HepG2 (cell line): ENCODE measurements at regions not wholly inside any gene's neighbourhood (a gene's known extent, or its start where the extent isn't known, plus 50 kb on each side); places are given as distances from the start of the nearest gene placed in this dataset.

ENCODE experiments used
- CHD4 ChIP-seq: fragments of 200-600 bp; sonication (generic); IDR thresholded peaks from 2 replicates; pipeline ENCODE4 v1.7.0; 2017; ENCODE audit warnings: mild to moderate bottlenecking, low read length, borderline replicate concordance
- ELF3 ChIP-seq: IDR thresholded peaks from 2 replicates; pipeline ENCODE4 v1.6.1; 2016; ENCODE audit warnings: missing genetic modification reagents, missing compliant biosample characterization
- FOSL1 ChIP-seq: sonication (generic); formaldehyde crosslinking; IDR thresholded peaks from 2 replicates; pipeline ENCODE4 v1.9.0; 2021; ENCODE audit warnings: missing genetic modification reagents, borderline replicate concordance
- JUNB ChIP-seq: sonication (generic); formaldehyde crosslinking; IDR thresholded peaks from 2 replicates; pipeline ENCODE4 v1.8.0; 2022; ENCODE audit warnings: missing genetic modification reagents, mild to moderate bottlenecking, borderline replicate concordance
- KDM3A ChIP-seq: IDR thresholded peaks from 2 replicates; pipeline ENCODE4 v1.6.1; 2018; ENCODE audit warnings: low read depth, missing compliant biosample characterization
- MBD4 ChIP-seq: IDR thresholded peaks from 2 replicates; pipeline ENCODE4 v1.6.1; 2012; ENCODE audit warnings: low read length, inconsistent platforms, borderline replicate concordance
- NCOR1 ChIP-seq: fragments of 200-600 bp; sonication (generic); IDR thresholded peaks from 2 replicates; pipeline ENCODE4 v1.7.0; 2017; ENCODE audit warnings: antibody characterized with exemption, low read length, borderline replicate concordance
- THYN1 ChIP-seq: sonication (generic); formaldehyde crosslinking; IDR thresholded peaks from 2 replicates; pipeline ENCODE4 v1.8.1; 2023; ENCODE audit warnings: low read depth, mild to moderate bottlenecking, moderate library complexity, missing genetic modification reagents, borderline replicate concordance
- YEATS4 ChIP-seq: sonication (generic); formaldehyde crosslinking; IDR thresholded peaks from 2 replicates; pipeline ENCODE4 v1.4.0; 2020; ENCODE audit warnings: missing genetic modification reagents, borderline replicate concordance
- ZNF160 ChIP-seq: sonication (generic); formaldehyde crosslinking; IDR thresholded peaks from 2 replicates; pipeline ENCODE4 v1.8.0; 2022; ENCODE audit warnings: mild to moderate bottlenecking, inconsistent platforms, missing genetic modification reagents
- ZNF205 ChIP-seq: IDR thresholded peaks from 2 replicates; pipeline ENCODE4 v1.6.1; 2018; ENCODE audit warnings: missing biosample characterization, missing genetic modification reagents
- ZNF235 ChIP-seq: sonication (generic); formaldehyde crosslinking; IDR thresholded peaks from 2 replicates; pipeline ENCODE4 v1.8.1; 2023; ENCODE audit warnings: mild to moderate bottlenecking, missing genetic modification reagents, borderline replicate concordance
- ZNF296 ChIP-seq: sonication (generic); formaldehyde crosslinking; conservative IDR thresholded peaks from 2 replicates; pipeline ENCODE4 v1.5.0; 2020; ENCODE audit warnings: mild to moderate bottlenecking, missing genetic modification reagents
- ZNF337 ChIP-seq: sonication (generic); formaldehyde crosslinking; IDR thresholded peaks from 2 replicates; pipeline ENCODE4 v1.5.1; 2020; ENCODE audit warnings: missing genetic modification reagents, low read depth, mild to moderate bottlenecking, borderline replicate concordance
- ZNF34 ChIP-seq: sonication (generic); formaldehyde crosslinking; IDR thresholded peaks from 2 replicates; pipeline ENCODE4 v1.4.0; 2020; ENCODE audit warnings: mild to moderate bottlenecking, missing genetic modification reagents, borderline replicate concordance
- ZNF562 ChIP-seq: sonication (generic); formaldehyde crosslinking; IDR thresholded peaks from 2 replicates; pipeline ENCODE4 v1.8.0; 2022; ENCODE audit warnings: missing genetic modification reagents, borderline replicate concordance
- ZNF670 ChIP-seq: sonication (generic); formaldehyde crosslinking; IDR thresholded peaks from 2 replicates; pipeline ENCODE4 v1.8.0; 2022; ENCODE audit warnings: mild to moderate bottlenecking, missing genetic modification reagents, borderline replicate concordance
- ZNF761 ChIP-seq: sonication (generic); formaldehyde crosslinking; conservative IDR thresholded peaks from 2 replicates; pipeline ENCODE4 v1.4.0; 2020; ENCODE audit warnings: mild to moderate bottlenecking, missing genetic modification reagents
- ZNF780A ChIP-seq: sonication (generic); formaldehyde crosslinking; IDR thresholded peaks from 2 replicates; pipeline ENCODE4 v1.8.0; 2022; ENCODE audit warnings: mild to moderate bottlenecking, missing genetic modification reagents, moderate library complexity
- TF ChIP-seq, protein P1 (sequence below): sonication (generic); formaldehyde crosslinking; IDR thresholded peaks from 2 replicates; pipeline ENCODE4 v1.8.1; 2023; ENCODE audit warnings: missing genetic modification reagents, mild to moderate bottlenecking, borderline replicate concordance
- TF ChIP-seq, protein P2 (sequence below): sonication (generic); formaldehyde crosslinking; conservative IDR thresholded peaks from 2 replicates; pipeline ENCODE4 v1.8.0; 2022; ENCODE audit warnings: mild to moderate bottlenecking, moderate library complexity, missing genetic modification reagents
- TF ChIP-seq, protein P3 (sequence below): sonication (generic); formaldehyde crosslinking; IDR thresholded peaks from 2 replicates; pipeline ENCODE4 v1.4.0; 2020; ENCODE audit warnings: mild to moderate bottlenecking, missing genetic modification reagents, borderline replicate concordance

- no peak for TF ChIP-seq ZNF337 (CRISPR knock-in tag)
- no peak for TF ChIP-seq THYN1 (CRISPR knock-in tag)
- TF ChIP-seq ZNF296 (CRISPR knock-in tag): no peak
- TF ChIP-seq ZNF160 (CRISPR knock-in tag): no peak
- 0 out of 2 replicates have a peak, but pooled peaks have one; percentile 31 for TF ChIP-seq ZNF34 (CRISPR knock-in tag)
- TF ChIP-seq CHD4: no peak
- TF ChIP-seq JUNB (CRISPR knock-in tag): peak; percentile 86; the same call in 1 of the 2 replicates
- no peak for TF ChIP-seq ZNF670
- TF ChIP-seq NCOR1: 0 out of 2 replicates have a peak, but pooled peaks have one; percentile 22
- no peak for TF ChIP-seq ZNF235
- no peak for TF ChIP-seq MBD4
- TF ChIP-seq ZNF780A: peak; percentile 58; the same call in 1 of the 2 replicates
- TF ChIP-seq KDM3A (CRISPR knock-in tag): peak; percentile 61; the same call in 1 of the 2 replicates
- TF ChIP-seq, protein P1, sequence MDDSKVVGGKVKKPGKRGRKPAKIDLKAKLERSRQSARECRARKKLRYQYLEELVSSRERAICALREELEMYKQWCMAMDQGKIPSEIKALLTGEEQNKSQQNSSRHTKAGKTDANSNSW (CRISPR knock-in tag): no peak
- peak; percentile 63; the same call in 1 of the 2 replicates for TF ChIP-seq FOSL1
- TF ChIP-seq ELF3 (CRISPR knock-in tag): peak; percentile 82
- TF ChIP-seq ZNF761 (CRISPR knock-in tag): 0 out of 2 replicates have a peak, but pooled peaks have one; percentile 13
- 0 out of 2 replicates have a peak, but pooled peaks have one; percentile 37 for TF ChIP-seq YEATS4 (CRISPR knock-in tag)
- TF ChIP-seq, protein P2, sequence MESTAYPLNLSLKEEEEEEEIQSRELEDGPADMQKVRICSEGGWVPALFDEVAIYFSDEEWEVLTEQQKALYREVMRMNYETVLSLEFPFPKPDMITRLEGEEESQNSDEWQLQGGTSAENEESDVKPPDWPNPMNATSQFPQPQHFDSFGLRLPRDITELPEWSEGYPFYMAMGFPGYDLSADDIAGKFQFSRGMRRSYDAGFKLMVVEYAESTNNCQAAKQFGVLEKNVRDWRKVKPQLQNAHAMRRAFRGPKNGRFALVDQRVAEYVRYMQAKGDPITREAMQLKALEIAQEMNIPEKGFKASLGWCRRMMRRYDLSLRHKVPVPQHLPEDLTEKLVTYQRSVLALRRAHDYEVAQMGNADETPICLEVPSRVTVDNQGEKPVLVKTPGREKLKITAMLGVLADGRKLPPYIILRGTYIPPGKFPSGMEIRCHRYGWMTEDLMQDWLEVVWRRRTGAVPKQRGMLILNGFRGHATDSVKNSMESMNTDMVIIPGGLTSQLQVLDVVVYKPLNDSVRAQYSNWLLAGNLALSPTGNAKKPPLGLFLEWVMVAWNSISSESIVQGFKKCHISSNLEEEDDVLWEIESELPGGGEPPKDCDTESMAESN (CRISPR knock-in tag): no peak
- TF ChIP-seq ZNF205: peak; percentile 19; the same call in 1 of the 2 replicates
- no peak for TF ChIP-seq ZNF562 (CRISPR knock-in tag)
- TF ChIP-seq, protein P3, sequence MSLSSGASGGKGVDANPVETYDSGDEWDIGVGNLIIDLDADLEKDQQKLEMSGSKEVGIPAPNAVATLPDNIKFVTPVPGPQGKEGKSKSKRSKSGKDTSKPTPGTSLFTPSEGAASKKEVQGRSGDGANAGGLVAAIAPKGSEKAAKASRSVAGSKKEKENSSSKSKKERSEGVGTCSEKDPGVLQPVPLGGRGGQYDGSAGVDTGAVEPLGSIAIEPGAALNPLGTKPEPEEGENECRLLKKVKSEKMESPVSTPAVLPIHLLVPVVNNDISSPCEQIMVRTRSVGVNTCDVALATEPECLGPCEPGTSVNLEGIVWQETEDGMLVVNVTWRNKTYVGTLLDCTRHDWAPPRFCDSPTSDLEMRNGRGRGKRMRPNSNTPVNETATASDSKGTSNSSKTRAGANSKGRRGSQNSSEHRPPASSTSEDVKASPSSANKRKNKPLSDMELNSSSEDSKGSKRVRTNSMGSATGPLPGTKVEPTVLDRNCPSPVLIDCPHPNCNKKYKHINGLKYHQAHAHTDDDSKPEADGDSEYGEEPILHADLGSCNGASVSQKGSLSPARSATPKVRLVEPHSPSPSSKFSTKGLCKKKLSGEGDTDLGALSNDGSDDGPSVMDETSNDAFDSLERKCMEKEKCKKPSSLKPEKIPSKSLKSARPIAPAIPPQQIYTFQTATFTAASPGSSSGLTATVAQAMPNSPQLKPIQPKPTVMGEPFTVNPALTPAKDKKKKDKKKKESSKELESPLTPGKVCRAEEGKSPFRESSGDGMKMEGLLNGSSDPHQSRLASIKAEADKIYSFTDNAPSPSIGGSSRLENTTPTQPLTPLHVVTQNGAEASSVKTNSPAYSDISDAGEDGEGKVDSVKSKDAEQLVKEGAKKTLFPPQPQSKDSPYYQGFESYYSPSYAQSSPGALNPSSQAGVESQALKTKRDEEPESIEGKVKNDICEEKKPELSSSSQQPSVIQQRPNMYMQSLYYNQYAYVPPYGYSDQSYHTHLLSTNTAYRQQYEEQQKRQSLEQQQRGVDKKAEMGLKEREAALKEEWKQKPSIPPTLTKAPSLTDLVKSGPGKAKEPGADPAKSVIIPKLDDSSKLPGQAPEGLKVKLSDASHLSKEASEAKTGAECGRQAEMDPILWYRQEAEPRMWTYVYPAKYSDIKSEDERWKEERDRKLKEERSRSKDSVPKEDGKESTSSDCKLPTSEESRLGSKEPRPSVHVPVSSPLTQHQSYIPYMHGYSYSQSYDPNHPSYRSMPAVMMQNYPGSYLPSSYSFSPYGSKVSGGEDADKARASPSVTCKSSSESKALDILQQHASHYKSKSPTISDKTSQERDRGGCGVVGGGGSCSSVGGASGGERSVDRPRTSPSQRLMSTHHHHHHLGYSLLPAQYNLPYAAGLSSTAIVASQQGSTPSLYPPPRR (CRISPR knock-in tag): peak; percentile 77
Measured at GRCh38 chr20:55471052-55472006, 534.0 kb downstream of the CBLN4 start (continued).
